NCI-H2171 (cell line): ENCODE measurements at regions not wholly inside any gene's neighbourhood (a gene's known extent, or its start where the extent isn't known, plus 50 kb on each side); places are given as distances from the start of the nearest gene placed in this dataset.

Experiments used
- DNase-seq: peaks from one replicate; lab custom pipeline; 2025; lab: John Stamatoyannopoulos, UW

- DNase-seq = no peak
Measured at GRCh38 chr3:135473449-135473848, 492.1 kb upstream of the PPP2R3A start.

GRCh38 chr3:135487261-135487660 is 478.3 kb upstream of the PPP2R3A start:
- DNase-seq = no peak

GRCh38 chr3:135490219-135490915 is 475.2 kb upstream of the PPP2R3A start:
- no peak for DNase-seq

- no peak for DNase-seq
Measured at GRCh38 chr3:135491491-135492205, 473.9 kb upstream of the PPP2R3A start.

GRCh38 chr3:135495891-135496290 is 469.6 kb upstream of the PPP2R3A start:
- DNase-seq = peak; percentile 3

GRCh38 chr3:135497979-135498378 is 467.5 kb upstream of the PPP2R3A start:
- no peak for DNase-seq

GRCh38 chr3:135499426-135499825 is 466.1 kb upstream of the PPP2R3A start:
- no peak for DNase-seq

- DNase-seq = no peak
Measured at GRCh38 chr3:135500034-135500433, 465.5 kb upstream of the PPP2R3A start.

GRCh38 chr3:135503065-135503759 is 462.3 kb upstream of the PPP2R3A start:
- no peak for DNase-seq

- DNase-seq = peak; percentile 65
Measured at GRCh38 chr3:135503760-135504686, 461.5 kb upstream of the PPP2R3A start.

- DNase-seq = no peak
Measured at GRCh38 chr3:135513106-135514059, 452.1 kb upstream of the PPP2R3A start.

- no peak for DNase-seq
Measured at GRCh38 chr3:135514060-135514448, 451.5 kb upstream of the PPP2R3A start.

- no peak for DNase-seq
Measured at GRCh38 chr3:135516143-135516542, 449.4 kb upstream of the PPP2R3A start.

GRCh38 chr3:135528413-135529015 is 437.0 kb upstream of the PPP2R3A start:
- DNase-seq = peak; percentile 54

GRCh38 chr3:135532021-135532420 is 433.5 kb upstream of the PPP2R3A start:
- DNase-seq = no peak

GRCh38 chr3:135538123-135538522 is 427.4 kb upstream of the PPP2R3A start:
- no peak for DNase-seq

- no peak for DNase-seq
Measured at GRCh38 chr3:135539351-135539750, 426.2 kb upstream of the PPP2R3A start.

GRCh38 chr3:135539854-135540253 is 425.7 kb upstream of the PPP2R3A start:
- DNase-seq = no peak

- no peak for DNase-seq
Measured at GRCh38 chr3:135549928-135550494, 415.5 kb upstream of the PPP2R3A start.

- DNase-seq = no peak
Measured at GRCh38 chr3:135556174-135556573, 409.4 kb upstream of the PPP2R3A start.
